WI38 (cell line): ENCODE measurements at regions not wholly inside any gene's neighbourhood (a gene's known extent, or its start where the extent isn't known, plus 50 kb on each side); places are given as distances from the start of the nearest gene placed in this dataset.
"Not testable (repeated sequence)": the region's sequence is repeated elsewhere in the genome, so short reads cannot be mapped to it uniquely, and the experiment has no call there.

ENCODE experiments used
- H3K4me3 ChIP-seq: 2 replicates; pipeline ENCODE4 v1.5.1; 2011; ENCODE audit warnings: low read depth, mild to moderate bottlenecking, control low read depth, low read length
- TF ChIP-seq, protein P1 (sequence below): IDR thresholded peaks from 2 replicates; pipeline ENCODE4 v1.5.1; 2012; ENCODE audit warnings: low read depth, mild to moderate bottlenecking, control low read depth, low read length

DNA sequence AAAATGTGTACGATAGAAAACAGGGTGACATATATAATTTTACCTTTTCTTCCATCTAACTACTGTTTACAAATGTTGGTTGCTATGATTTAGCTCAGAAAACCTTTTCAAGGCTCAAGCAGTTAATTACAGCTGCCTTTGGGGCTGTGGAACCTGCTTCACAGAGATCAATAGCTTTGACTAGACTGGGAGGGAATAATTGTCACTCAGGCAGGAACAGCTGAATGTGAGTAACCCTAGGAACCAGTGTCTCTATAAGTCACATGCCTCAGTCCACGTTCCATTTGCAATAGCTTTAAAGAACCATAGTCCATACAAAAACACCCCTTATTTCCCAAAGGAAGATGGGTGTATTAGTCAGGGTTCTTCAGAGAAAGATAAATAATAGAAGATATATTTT, 306.8 kb upstream of the ERCC4 start:
- H3K4me3 ChIP-seq, result no peak overlapping the region
- TF ChIP-seq, protein P1, sequence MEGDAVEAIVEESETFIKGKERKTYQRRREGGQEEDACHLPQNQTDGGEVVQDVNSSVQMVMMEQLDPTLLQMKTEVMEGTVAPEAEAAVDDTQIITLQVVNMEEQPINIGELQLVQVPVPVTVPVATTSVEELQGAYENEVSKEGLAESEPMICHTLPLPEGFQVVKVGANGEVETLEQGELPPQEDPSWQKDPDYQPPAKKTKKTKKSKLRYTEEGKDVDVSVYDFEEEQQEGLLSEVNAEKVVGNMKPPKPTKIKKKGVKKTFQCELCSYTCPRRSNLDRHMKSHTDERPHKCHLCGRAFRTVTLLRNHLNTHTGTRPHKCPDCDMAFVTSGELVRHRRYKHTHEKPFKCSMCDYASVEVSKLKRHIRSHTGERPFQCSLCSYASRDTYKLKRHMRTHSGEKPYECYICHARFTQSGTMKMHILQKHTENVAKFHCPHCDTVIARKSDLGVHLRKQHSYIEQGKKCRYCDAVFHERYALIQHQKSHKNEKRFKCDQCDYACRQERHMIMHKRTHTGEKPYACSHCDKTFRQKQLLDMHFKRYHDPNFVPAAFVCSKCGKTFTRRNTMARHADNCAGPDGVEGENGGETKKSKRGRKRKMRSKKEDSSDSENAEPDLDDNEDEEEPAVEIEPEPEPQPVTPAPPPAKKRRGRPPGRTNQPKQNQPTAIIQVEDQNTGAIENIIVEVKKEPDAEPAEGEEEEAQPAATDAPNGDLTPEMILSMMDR, result no peak

DNA sequence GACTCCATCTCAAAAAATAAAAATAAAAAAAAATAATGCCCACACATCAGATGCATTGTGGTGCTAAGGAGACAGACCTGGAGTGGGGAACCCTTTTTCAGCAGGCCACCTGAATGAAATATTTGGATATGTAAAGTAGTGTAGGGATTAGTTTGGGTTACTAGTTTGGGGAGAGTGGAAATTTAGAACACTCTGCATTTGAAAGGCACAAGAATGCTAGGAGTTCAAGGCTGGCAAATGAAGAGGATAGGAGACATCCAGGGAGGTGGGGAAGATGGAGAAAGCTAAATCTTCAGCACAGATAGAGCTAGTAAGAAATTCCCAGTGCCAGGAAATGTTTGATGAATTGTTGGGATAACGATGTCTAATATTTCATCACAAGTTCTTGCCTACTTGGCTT, 298.3 kb upstream of the ERCC4 start:
- H3K4me3 ChIP-seq, result no peak overlapping the region
- TF ChIP-seq, protein P1, result no peak

DNA sequence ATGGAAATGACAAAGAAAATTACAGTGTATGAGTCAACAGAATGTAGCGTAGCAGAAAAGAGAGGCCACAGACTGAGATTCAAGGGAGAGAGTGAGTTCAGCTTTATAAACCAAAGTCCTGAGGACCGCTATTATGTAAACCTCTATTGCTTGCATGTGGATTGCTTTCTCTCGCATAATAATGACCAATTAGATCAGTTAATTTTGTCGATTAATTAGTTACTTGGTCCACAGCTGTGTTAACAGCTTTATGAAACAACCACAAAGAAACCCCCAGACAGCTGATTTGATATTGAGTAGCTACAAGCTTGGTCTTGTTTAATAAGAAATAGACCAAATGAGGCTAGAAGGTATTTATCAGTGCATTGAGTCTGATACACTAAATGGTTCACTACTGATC, 291.8 kb upstream of the ERCC4 start:
- H3K4me3 ChIP-seq, result no peak overlapping the region
- TF ChIP-seq, protein P1, result no peak

DNA sequence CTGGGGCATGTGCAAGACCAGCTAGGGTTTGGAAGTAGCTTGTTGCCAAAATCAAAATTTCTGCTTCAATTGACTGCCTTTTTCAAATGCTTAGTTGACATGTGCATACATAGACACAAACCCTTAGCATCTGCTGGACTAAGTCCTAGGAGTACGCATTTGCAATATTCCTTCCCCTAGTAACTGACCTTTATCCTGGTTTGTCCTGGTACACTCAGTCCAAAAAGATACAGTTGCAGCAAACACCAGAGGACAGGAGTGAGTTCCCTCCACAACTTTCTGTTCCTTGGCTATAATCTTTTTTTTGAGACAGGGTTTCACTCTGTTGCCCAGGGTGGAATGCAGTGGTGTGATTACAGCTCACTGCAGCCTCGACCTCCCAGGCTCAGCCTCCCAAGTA, 290.2 kb upstream of the ERCC4 start:
- TF ChIP-seq, protein P1, result no peak
- H3K4me3 ChIP-seq, result no peak overlapping the region

DNA sequence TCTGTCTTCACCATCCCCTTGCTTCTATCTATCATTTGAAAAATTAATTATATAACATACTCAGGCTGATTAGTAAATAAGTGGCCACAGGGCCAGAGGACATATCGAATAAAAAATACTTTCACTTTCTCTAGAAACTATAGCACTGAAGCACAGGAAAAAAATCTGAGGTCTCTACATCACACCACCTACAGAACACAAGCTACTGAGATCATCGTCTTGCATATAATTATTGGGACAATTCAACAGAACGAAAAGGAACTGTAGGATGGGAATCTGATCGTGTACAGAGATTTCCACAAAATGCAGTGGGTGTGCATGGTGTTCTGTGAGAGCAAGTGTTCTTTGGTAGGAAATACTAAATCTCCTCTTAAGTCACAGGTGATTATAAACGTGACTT, 289.6 kb upstream of the ERCC4 start:
- TF ChIP-seq, protein P1, result no peak
- H3K4me3 ChIP-seq, result no peak overlapping the region

DNA sequence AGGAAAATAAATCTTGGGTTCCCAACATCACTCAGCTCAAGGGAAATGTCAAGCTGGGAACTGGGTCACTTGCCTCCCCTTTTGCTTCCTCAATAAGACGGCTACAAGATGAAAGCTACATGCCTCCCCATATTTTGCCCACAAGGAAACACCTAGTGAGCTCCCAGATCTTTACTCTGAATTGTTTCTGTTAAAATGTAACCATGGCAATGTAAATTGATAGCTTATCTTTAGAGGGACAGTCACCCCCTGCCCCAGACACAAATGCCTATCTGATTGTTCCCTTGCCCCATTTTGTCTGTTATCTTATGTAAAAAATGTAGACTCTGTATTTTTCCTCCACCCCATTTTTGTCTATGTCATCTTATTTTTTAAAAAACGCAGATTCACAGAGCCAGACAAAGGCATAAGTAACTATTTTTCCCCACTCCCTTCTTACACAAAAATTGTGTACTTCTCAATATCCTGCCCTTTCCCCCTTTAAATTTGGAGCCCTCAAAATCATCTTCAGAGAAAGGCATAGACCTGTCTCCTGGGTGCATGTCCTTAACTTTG, 288.7 kb upstream of the ERCC4 start:
- no peak overlapping the region for H3K4me3 ChIP-seq
- TF ChIP-seq, protein P1, result no peak

DNA sequence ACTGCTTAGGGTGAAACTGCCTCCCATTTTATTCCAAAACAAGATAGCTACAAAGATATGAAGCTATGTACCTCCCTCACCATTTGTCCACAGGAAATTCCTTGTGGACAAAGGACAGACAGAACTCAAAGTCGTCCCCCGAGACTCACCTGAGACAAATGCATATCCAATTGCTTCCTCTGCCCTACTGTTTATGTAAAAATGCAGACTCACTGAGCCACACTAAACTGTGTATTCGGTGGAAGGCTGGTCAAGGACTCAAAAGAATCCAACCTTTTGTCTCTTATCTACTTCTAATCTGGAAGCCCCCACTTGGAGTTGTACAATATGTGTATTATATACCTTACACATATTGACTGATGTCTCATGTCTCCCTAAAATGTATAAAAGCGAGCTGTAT, 288.0 kb upstream of the ERCC4 start:
- TF ChIP-seq, protein P1, result no peak
- H3K4me3 ChIP-seq, result no peak overlapping the region

DNA sequence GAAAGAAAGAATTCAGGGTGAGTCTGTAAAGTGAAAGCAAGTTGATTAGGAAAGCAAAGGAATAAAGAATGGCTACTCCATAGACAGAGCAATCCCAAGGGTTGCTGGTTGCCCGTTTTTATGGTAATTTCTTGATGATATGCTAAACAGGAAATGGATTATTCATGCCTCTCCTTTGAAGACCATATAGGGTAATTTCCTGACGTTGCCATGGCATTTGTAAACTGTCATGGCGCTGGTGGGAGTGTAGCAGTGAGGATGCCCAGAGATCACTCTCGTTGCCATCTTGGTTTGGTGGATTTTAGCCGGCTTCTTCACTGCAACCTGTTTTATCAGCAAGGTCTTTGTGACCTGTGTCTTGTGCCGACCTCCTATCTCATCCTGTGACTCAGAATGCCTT, 287.4 kb upstream of the ERCC4 start:
- not testable (repeated sequence) for H3K4me3 ChIP-seq
